HCT116 (cell line): ENCODE measurements at regions not wholly inside any gene's neighbourhood (a gene's known extent, or its start where the extent isn't known, plus 50 kb on each side); places are given as distances from the start of the nearest gene placed in this dataset.

Experiments
- ATAC-seq: fragments of 200-7000 bp; cut with Tn5 transposase; 2 replicates; pipeline ENCODE4 v1.9.1; 2020; ENCODE audit warnings: mild to moderate bottlenecking, moderate library complexity
- BruUV-seq: library from RNA; stranded (reverse); fragments of 400-500 nt; replicated peaks from 2 replicates; lab custom pipeline; 2021; lab: Mats Ljungman, UMichigan
- CTCF ChIA-PET: fragments of 300-600 bp; sonication (Branson Sonifier 250); formaldehyde crosslinking; loops from one replicate; lab custom pipeline; 2021; ENCODE audit warnings: antibody characterized with exemption; lab: Charles Lee
- POLR2A ChIA-PET: fragments of 300-600, 350-600 bp; sonication (Branson Sonifier 250); formaldehyde crosslinking; loops from one replicate; lab custom pipeline; 2021; ENCODE audit warnings: antibody characterized with exemption; lab: Charles Lee
- RAD21 ChIA-PET, 2 experiments: fragments of 300-600 bp; sonication (Branson Sonifier 250); formaldehyde crosslinking; loops; one replicate each; lab custom pipeline; 2023; ENCODE audit warnings: low total read pairs in 2 of 2; ENCODE audit not compliant: uncharacterized antibody in 2 of 2, unreplicated experiment in 2 of 2, low non-redundant PET in 1 of 2; lab: Charles Lee
- DNase-seq: peaks from one replicate; pipeline ENCODE4 v3.0.0-alpha.2; 2010; ENCODE audit warnings: low read depth, low spot score
- H2AFZ ChIP-seq: fragments of 200-600 bp; shearing (Covaris generic), sonication (generic); 2 replicates; pipeline ENCODE4 v1.6.1; 2017; ENCODE audit warnings: low read depth, mixed run types, mixed read lengths, antibody characterized with exemption, low read length; ENCODE audit not compliant: poor library complexity, severe bottlenecking
- H3K27ac ChIP-seq: 2 replicates; pipeline ENCODE4 v1.5.1; 2012; ENCODE audit warnings: low read depth, low read length
- H3K27me3 ChIP-seq: fragments of 200-600 bp; sonication (generic); 2 replicates; pipeline ENCODE4 v1.6.1; 2016; ENCODE audit warnings: mixed run types, low read length, mixed read lengths; ENCODE audit not compliant: insufficient read depth
- H3K36me3 ChIP-seq, 2 experiments: fragments of 200-500 bp in 1 of 2; fragments of 200-600 bp in 1 of 2; sonication (Bioruptor generic) in 1 of 2; sonication (generic) in 1 of 2; 2 replicates each; pipeline versions ENCODE4 v1.5.1 to v1.6.1; 2014 to 2016; ENCODE audit warnings: low read length in 2 of 2, inconsistent platforms in 1 of 2, mixed read lengths in 1 of 2, mixed run types in 1 of 2; ENCODE audit not compliant: insufficient read depth in 2 of 2, control insufficient read depth in 1 of 2
- H3K4me1 ChIP-seq, 2 experiments: fragments of 200-600 bp in 1 of 2; sonication (generic) in 1 of 2; 2 replicates each; pipeline versions ENCODE4 v1.5.1 to v1.6.1; 2012 to 2017; ENCODE audit warnings: low read length in 2 of 2, inconsistent platforms in 1 of 2, mild to moderate bottlenecking in 1 of 2, mixed read lengths in 1 of 2, mixed run types in 1 of 2, moderate library complexity in 1 of 2; ENCODE audit not compliant: insufficient read depth in 2 of 2, control insufficient read depth in 1 of 2
- H3K4me2 ChIP-seq: fragments of 200-600 bp; sonication (generic); 2 replicates; pipeline ENCODE4 v1.6.1; 2017; ENCODE audit warnings: mixed run types, low read length, mixed read lengths
- H3K4me3 ChIP-seq, 2 experiments: fragments of 200-600 bp in 1 of 2; sonication (generic) in 1 of 2; replicated peaks in 1 of 2; 2 replicates each; pipeline ENCODE4 v1.5.1; 2011 to 2016; ENCODE audit warnings: low read length in 2 of 2, control low read depth in 1 of 2, low read depth in 1 of 2, mild to moderate bottlenecking in 1 of 2, mixed read lengths in 1 of 2, mixed run types in 1 of 2
- H3K79me2 ChIP-seq: fragments of 200-600 bp; sonication (generic); 2 replicates; pipeline ENCODE4 v1.6.1; 2017; ENCODE audit warnings: mild to moderate bottlenecking, mixed run types, low read length, moderate library complexity, mixed read lengths; ENCODE audit not compliant: insufficient read depth
- H3K9ac ChIP-seq: fragments of 200-600 bp; sonication (generic); 2 replicates; pipeline ENCODE4 v1.6.1; 2016; ENCODE audit warnings: low read length, mixed read lengths
- H3K9me2 ChIP-seq: fragments of 200-600 bp; sonication (generic), shearing (Covaris generic); 2 replicates; pipeline ENCODE4 v1.6.1; 2017; ENCODE audit warnings: mixed run types, mild to moderate bottlenecking, moderate library complexity; ENCODE audit not compliant: insufficient read depth
- H3K9me3 ChIP-seq, 2 experiments: fragments of 200-500 bp in 1 of 2; fragments of 200-600 bp in 1 of 2; sonication (Bioruptor generic) in 1 of 2; sonication (generic) in 1 of 2; 2 replicates each; pipeline ENCODE4 v1.6.1; 2014 to 2017; ENCODE audit warnings: low read length in 2 of 2, mixed read lengths in 2 of 2, inconsistent platforms in 1 of 2, low read depth in 1 of 2, mild to moderate bottlenecking in 1 of 2, mixed run types in 1 of 2, moderate library complexity in 1 of 2; ENCODE audit not compliant: control insufficient read depth in 1 of 2, insufficient read depth in 1 of 2
- H4K20me1 ChIP-seq: fragments of 200-600 bp; sonication (generic), shearing (Covaris generic); 2 replicates; pipeline ENCODE4 v1.6.1; 2017; ENCODE audit warnings: mixed run types, mild to moderate bottlenecking, moderate library complexity; ENCODE audit not compliant: insufficient read depth
- EGR1 ChIP-seq: IDR thresholded peaks from 2 replicates; pipeline ENCODE4 v1.6.1; 2012; ENCODE audit warnings: low read depth
- FOSL1 ChIP-seq: IDR thresholded peaks from 2 replicates; pipeline ENCODE4 v1.6.1; 2012; ENCODE audit warnings: low read depth
- JUND ChIP-seq: IDR thresholded peaks from 2 replicates; pipeline ENCODE4 v1.6.1; 2012
- RAD21 ChIP-seq: IDR thresholded peaks from 2 replicates; pipeline ENCODE4 v1.6.1; 2012; ENCODE audit warnings: low read depth, mild to moderate bottlenecking
- SRF ChIP-seq: IDR thresholded peaks from 2 replicates; pipeline ENCODE4 v1.6.1; 2012; ENCODE audit warnings: low read depth
- ZFX ChIP-seq: fragments of 450-650 bp; IDR thresholded peaks from 2 replicates; pipeline ENCODE4 v1.6.1; 2017
- intact Hi-C: fragments of 100-400 bp; cut with micrococcal nuclease; formaldehyde crosslinking; loops from 2 replicates; pipeline ENCODE4 v1.10.0; 2022
- TF ChIP-seq, protein P1 (sequence below): IDR thresholded peaks from 2 replicates; pipeline ENCODE4 v1.6.1; 2012
- TF ChIP-seq, protein P2 (sequence below): IDR thresholded peaks from 2 replicates; pipeline ENCODE4 v1.6.1; 2011; ENCODE audit warnings: mild to moderate bottlenecking, low read length, moderate library complexity; ENCODE audit not compliant: insufficient replicate concordance; ENCODE audit errors: extremely low read depth
- TF ChIP-seq, protein P3 (sequence below), 3 experiments: fragments of 200-600 bp in 1 of 3; sonication (generic) in 1 of 3; IDR thresholded peaks in 2 of 3; conservative IDR thresholded peaks in 1 of 3; 2 replicates each; pipeline ENCODE4 v1.5.1; 2012 to 2017; ENCODE audit warnings: low read depth in 2 of 3, low read length in 2 of 3, antibody characterized with exemption in 1 of 3, borderline replicate concordance in 1 of 3, control low read depth in 1 of 3, mild to moderate bottlenecking in 1 of 3, mixed read lengths in 1 of 3, mixed run types in 1 of 3, moderate library complexity in 1 of 3; ENCODE audit not compliant: insufficient read depth in 1 of 3
- TF ChIP-seq, protein P4 (sequence below): IDR thresholded peaks from 2 replicates; pipeline ENCODE4 v1.6.1; 2012

DNA sequence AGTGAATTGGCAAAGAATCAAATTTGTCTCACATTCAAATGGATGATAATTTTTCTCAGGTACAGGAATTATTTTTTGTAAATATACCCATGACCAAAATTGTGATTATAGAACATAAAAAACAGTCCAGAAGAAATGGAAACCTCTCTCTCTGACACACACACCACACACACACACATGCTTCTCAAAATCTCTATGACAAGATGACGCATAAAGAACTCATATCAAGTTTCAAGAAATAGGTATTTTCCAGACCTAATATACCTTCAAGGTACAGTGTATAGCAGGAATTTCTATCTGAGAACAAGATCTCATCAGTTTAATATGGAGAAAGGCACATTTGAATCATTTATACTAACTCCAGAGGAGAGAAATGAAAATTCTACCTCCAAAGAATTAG, 1069.1 kb upstream of the ALCAM start:
- Histone ChIP-seq H3K9me2 (no peaks in the 10 kb centered on the region), H3K36me3 (no peaks in the 10 kb centered on the region), H3K4me1 (no peaks in the 10 kb centered on the region), H3K9ac (no peak overlapping the region), H3K27ac (no peak overlapping the region), H3K9me3 (no peaks in the 10 kb centered on the region), H4K20me1 (no peaks in the 10 kb centered on the region), H2AFZ (no peak overlapping the region), H3K4me3 (no peak overlapping the region), H3K27me3 (no peaks in the 10 kb centered on the region), H3K4me2 (no peak overlapping the region), H3K79me2 (no peaks in the 10 kb centered on the region)
- intact Hi-C loops = no loop called here
- TF ChIP-seq FOSL1 (no peak), EGR1 (no peak), ZFX (no peak), SRF (no peak), JUND (no peak), RAD21 (no peak)
- TF ChIP-seq, protein P1, sequence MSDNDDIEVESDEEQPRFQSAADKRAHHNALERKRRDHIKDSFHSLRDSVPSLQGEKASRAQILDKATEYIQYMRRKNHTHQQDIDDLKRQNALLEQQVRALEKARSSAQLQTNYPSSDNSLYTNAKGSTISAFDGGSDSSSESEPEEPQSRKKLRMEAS = no peak
- TF ChIP-seq, protein P2, sequence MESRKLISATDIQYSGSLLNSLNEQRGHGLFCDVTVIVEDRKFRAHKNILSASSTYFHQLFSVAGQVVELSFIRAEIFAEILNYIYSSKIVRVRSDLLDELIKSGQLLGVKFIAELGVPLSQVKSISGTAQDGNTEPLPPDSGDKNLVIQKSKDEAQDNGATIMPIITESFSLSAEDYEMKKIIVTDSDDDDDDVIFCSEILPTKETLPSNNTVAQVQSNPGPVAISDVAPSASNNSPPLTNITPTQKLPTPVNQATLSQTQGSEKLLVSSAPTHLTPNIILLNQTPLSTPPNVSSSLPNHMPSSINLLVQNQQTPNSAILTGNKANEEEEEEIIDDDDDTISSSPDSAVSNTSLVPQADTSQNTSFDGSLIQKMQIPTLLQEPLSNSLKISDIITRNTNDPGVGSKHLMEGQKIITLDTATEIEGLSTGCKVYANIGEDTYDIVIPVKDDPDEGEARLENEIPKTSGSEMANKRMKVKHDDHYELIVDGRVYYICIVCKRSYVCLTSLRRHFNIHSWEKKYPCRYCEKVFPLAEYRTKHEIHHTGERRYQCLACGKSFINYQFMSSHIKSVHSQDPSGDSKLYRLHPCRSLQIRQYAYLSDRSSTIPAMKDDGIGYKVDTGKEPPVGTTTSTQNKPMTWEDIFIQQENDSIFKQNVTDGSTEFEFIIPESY = no peak
- TF ChIP-seq, protein P3, sequence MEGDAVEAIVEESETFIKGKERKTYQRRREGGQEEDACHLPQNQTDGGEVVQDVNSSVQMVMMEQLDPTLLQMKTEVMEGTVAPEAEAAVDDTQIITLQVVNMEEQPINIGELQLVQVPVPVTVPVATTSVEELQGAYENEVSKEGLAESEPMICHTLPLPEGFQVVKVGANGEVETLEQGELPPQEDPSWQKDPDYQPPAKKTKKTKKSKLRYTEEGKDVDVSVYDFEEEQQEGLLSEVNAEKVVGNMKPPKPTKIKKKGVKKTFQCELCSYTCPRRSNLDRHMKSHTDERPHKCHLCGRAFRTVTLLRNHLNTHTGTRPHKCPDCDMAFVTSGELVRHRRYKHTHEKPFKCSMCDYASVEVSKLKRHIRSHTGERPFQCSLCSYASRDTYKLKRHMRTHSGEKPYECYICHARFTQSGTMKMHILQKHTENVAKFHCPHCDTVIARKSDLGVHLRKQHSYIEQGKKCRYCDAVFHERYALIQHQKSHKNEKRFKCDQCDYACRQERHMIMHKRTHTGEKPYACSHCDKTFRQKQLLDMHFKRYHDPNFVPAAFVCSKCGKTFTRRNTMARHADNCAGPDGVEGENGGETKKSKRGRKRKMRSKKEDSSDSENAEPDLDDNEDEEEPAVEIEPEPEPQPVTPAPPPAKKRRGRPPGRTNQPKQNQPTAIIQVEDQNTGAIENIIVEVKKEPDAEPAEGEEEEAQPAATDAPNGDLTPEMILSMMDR (IDR thresholded peaks at IDR 0.05 in 2 of 3, conservative IDR thresholded peaks at IDR 0.05 in 1 of 3; ENCODE audit: borderline replicate concordance in 1 of 3, insufficient read depth in 1 of 3, low read depth in 2 of 3, low read length in 2 of 3) = no peak
- TF ChIP-seq, protein P4, sequence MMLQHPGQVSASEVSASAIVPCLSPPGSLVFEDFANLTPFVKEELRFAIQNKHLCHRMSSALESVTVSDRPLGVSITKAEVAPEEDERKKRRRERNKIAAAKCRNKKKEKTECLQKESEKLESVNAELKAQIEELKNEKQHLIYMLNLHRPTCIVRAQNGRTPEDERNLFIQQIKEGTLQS = no peak
- BruUV-seq = no TSS peak
- ATAC-seq (no peak), DNase-seq (no peak)
- ChIA-PET CTCF (no interaction called here), RAD21 (no interaction called here), POLR2A (no interaction called here)
